GM12864 (cell line): ENCODE measurements at regions not wholly inside any gene's neighbourhood (a gene's known extent, or its start where the extent isn't known, plus 50 kb on each side); places are given as distances from the start of the nearest gene placed in this dataset.

Experiments used
- DNase-seq: peaks from one replicate; pipeline ENCODE4 v3.0.0-alpha.2; 2011; ENCODE audit warnings: low read depth
- H3K4me3 ChIP-seq: 2 replicates; pipeline ENCODE4 v1.5.1; 2011; ENCODE audit warnings: mild to moderate bottlenecking, low read depth, low read length, control low read depth
- CTCF ChIP-seq: IDR thresholded peaks from 2 replicates; pipeline ENCODE4 v1.5.1; 2011; ENCODE audit warnings: low read depth, mild to moderate bottlenecking, moderate library complexity, low read length, control low read depth, inconsistent platforms; ENCODE audit errors: missing control alignments

GRCh38 chr6:170227996-170228945, 62.6 kb downstream of the DLL1 start:
- H3K4me3 ChIP-seq: no peak overlapping the region
- no peak for DNase-seq
- no peak for TF ChIP-seq CTCF

GRCh38 chr6:170227521-170227983, 63.3 kb downstream of the DLL1 start:
- H3K4me3 ChIP-seq: no peak overlapping the region
- no peak for DNase-seq
- no peak for TF ChIP-seq CTCF

GRCh38 chr6:170226647-170227046, 64.2 kb downstream of the DLL1 start:
- no peak for TF ChIP-seq CTCF
- DNase-seq: no peak
- no peak overlapping the region for H3K4me3 ChIP-seq

GRCh38 chr6:170225852-170226417, 64.9 kb downstream of the DLL1 start:
- TF ChIP-seq CTCF: no peak
- DNase-seq: no peak
- no peak overlapping the region for H3K4me3 ChIP-seq

GRCh38 chr6:170224694-170225660, 65.9 kb downstream of the DLL1 start:
- no peak for DNase-seq
- no peak for TF ChIP-seq CTCF
- H3K4me3 ChIP-seq: no peak overlapping the region

- no peak for DNase-seq
- H3K4me3 ChIP-seq: no peak overlapping the region
- no peak for TF ChIP-seq CTCF
These were observed 66.9 kb downstream of the DLL1 start for GRCh38 chr6:170223718-170224693.
